H1 (cell line): ENCODE measurements at regions not wholly inside any gene's neighbourhood (a gene's known extent, or its start where the extent isn't known, plus 50 kb on each side); places are given as distances from the start of the nearest gene placed in this dataset.

Experiments used
- CTCF ChIA-PET: fragments of 300-600 bp; sonication (Branson Sonifier 250); formaldehyde crosslinking; loops from one replicate; lab custom pipeline; 2021; ENCODE audit not compliant: partially characterized antibody; lab: Charles Lee
- POLR2A ChIA-PET: fragments of 300-600 bp; sonication (Branson Sonifier 250); formaldehyde crosslinking; loops from one replicate; lab custom pipeline; 2021; ENCODE audit warnings: inconsistent platforms; ENCODE audit not compliant: partially characterized antibody; lab: Charles Lee
- DNase-seq, 2 experiments: peaks; one replicate each; pipeline versions ENCODE4 v3.0.0 to v3.0.0-alpha.2; 2010 to 2022; ENCODE audit warnings: low spot score in 2 of 2, low read depth in 1 of 2, mixed read lengths in 1 of 2
- FAIRE-seq: peaks from 2 replicates; lab custom pipeline; 2011; peaks lifted over from hg19 to GRCh38; lab: Jason Lieb, UNC
- H2AFZ ChIP-seq: 2 replicates; pipeline ENCODE4 v1.8.1; 2012; ENCODE audit warnings: low read length, inconsistent platforms
- H2AK5ac ChIP-seq: 2 replicates; pipeline ENCODE4 v1.6.1; 2013; ENCODE audit warnings: low read depth, low read length
- H2BK120ac ChIP-seq: replicated peaks from 2 replicates; pipeline ENCODE3; 2013; ENCODE audit warnings: low read depth, low read length, inconsistent platforms
- H2BK12ac ChIP-seq: 2 replicates; pipeline ENCODE4 v1.6.1; 2013; ENCODE audit warnings: low read depth, low read length
- H2BK15ac ChIP-seq: 2 replicates; pipeline ENCODE4 v1.6.1; 2013; ENCODE audit warnings: low read length
- H2BK20ac ChIP-seq: 2 replicates; pipeline ENCODE4 v1.6.1; 2013; ENCODE audit warnings: low read length
- H2BK5ac ChIP-seq: 2 replicates; pipeline ENCODE4 v1.6.1; 2013; ENCODE audit warnings: low read depth, low read length
- H3K14ac ChIP-seq: 2 replicates; pipeline ENCODE4 v1.6.1; 2013; ENCODE audit warnings: inconsistent platforms; ENCODE audit not compliant: insufficient read length
- H3K18ac ChIP-seq: 2 replicates; pipeline ENCODE4 v1.6.1; 2013; ENCODE audit warnings: low read length; ENCODE audit errors: extremely low read depth
- H3K23ac ChIP-seq: 2 replicates; pipeline ENCODE4 v1.6.1; 2013; ENCODE audit warnings: inconsistent platforms; ENCODE audit not compliant: insufficient read length
- H3K23me2 ChIP-seq: 2 replicates; pipeline ENCODE4 v1.6.1; 2013; ENCODE audit warnings: low read depth, low read length
- H3K27ac ChIP-seq: 2 replicates; pipeline ENCODE4 v1.6.1; 2011; ENCODE audit warnings: low read depth, low read length, inconsistent platforms
- H3K27me3 ChIP-seq, 4 experiments: replicated peaks in 1 of 4; 1 replicate in 1 of 4; 2 replicates in 3 of 4; pipeline versions ENCODE4 v1.6.1 to v1.8.1; 2011 to 2013; ENCODE audit warnings: low read length in 3 of 4, mild to moderate bottlenecking in 3 of 4, inconsistent platforms in 2 of 4, mixed read lengths in 2 of 4, moderate library complexity in 1 of 4; ENCODE audit not compliant: control insufficient read depth in 3 of 4, insufficient read depth in 3 of 4; ENCODE audit errors: extremely low read depth in 1 of 4
- H3K36me3 ChIP-seq, 4 experiments: 2 replicates each; pipeline versions ENCODE4 v1.6.1 to v1.8.1; 2011 to 2013; ENCODE audit warnings: mild to moderate bottlenecking in 4 of 4, low read length in 3 of 4, moderate library complexity in 2 of 4, control low read depth in 1 of 4, inconsistent platforms in 1 of 4; ENCODE audit not compliant: insufficient read depth in 4 of 4, control insufficient read depth in 2 of 4
- H3K4ac ChIP-seq: replicated peaks from 2 replicates; pipeline ENCODE3; 2013; ENCODE audit warnings: low read length, low read depth, mixed read lengths, inconsistent platforms; ENCODE audit not compliant: insufficient read length
- H3K4me1 ChIP-seq, 4 experiments: replicated peaks in 1 of 4; 1 replicate in 1 of 4; 2 replicates in 3 of 4; pipeline versions ENCODE4 v1.6.1 to v1.8.1; 2011 to 2013; ENCODE audit warnings: low read length in 3 of 4, inconsistent platforms in 2 of 4, mixed read lengths in 1 of 4; ENCODE audit not compliant: insufficient read depth in 4 of 4, control insufficient read depth in 3 of 4
- H3K4me2 ChIP-seq, 2 experiments: 2 replicates each; pipeline versions ENCODE4 v1.6.1 to v1.8.1; 2011 to 2013; ENCODE audit warnings: low read depth in 2 of 2, low read length in 2 of 2, control low read depth in 1 of 2, inconsistent platforms in 1 of 2, mild to moderate bottlenecking in 1 of 2; ENCODE audit not compliant: insufficient read depth in 1 of 2
- H3K4me3 ChIP-seq, 4 experiments: fragments of 200-600, 300-600 bp in 1 of 4; sonication (generic), shearing (Covaris generic), sonication (Bioruptor Twin) in 1 of 4; 2 replicates each; pipeline versions ENCODE4 v1.5.1 to v1.8.1; 2011 to 2016; ENCODE audit warnings: low read length in 4 of 4, low read depth in 3 of 4, control low read depth in 2 of 4, inconsistent platforms in 2 of 4, mild to moderate bottlenecking in 2 of 4, mixed read lengths in 1 of 4, moderate library complexity in 1 of 4; ENCODE audit not compliant: insufficient read depth in 2 of 4; ENCODE audit errors: extremely low read depth in 1 of 4
- H3K56ac ChIP-seq: replicated peaks from 2 replicates; pipeline ENCODE3; 2013; ENCODE audit warnings: low read depth, mild to moderate bottlenecking, mixed read lengths, low read length, inconsistent platforms; ENCODE audit not compliant: insufficient read length
- H3K79me1 ChIP-seq: 2 replicates; pipeline ENCODE4 v1.6.1; 2013; ENCODE audit warnings: low read depth, low read length, control low read depth
- H3K79me2 ChIP-seq, 2 experiments: 2 replicates each; pipeline versions ENCODE4 v1.6.1 to v1.8.1; 2012 to 2013; ENCODE audit warnings: low read length in 2 of 2, mild to moderate bottlenecking in 2 of 2, inconsistent platforms in 1 of 2; ENCODE audit not compliant: insufficient read depth in 2 of 2, control insufficient read depth in 1 of 2
- H3K9ac ChIP-seq, 4 experiments: replicated peaks in 1 of 4; 1 replicate in 1 of 4; 2 replicates in 3 of 4; pipeline versions ENCODE4 v1.6.1 to v1.8.1; 2011 to 2013; ENCODE audit warnings: low read depth in 3 of 4, low read length in 3 of 4, control low read depth in 2 of 4, mild to moderate bottlenecking in 2 of 4, moderate library complexity in 2 of 4, inconsistent platforms in 1 of 4; ENCODE audit errors: extremely low read depth in 1 of 4
- H3K9me3 ChIP-seq, 2 experiments: 2 replicates each; pipeline versions ENCODE4 v1.6.1 to v1.8.1; 2012 to 2013; ENCODE audit warnings: mild to moderate bottlenecking in 2 of 2, moderate library complexity in 2 of 2, control low read depth in 1 of 2, inconsistent platforms in 1 of 2, low read depth in 1 of 2, low read length in 1 of 2, mixed read lengths in 1 of 2; ENCODE audit not compliant: insufficient read depth in 2 of 2
- H4K20me1 ChIP-seq, 2 experiments: replicated peaks in 1 of 2; 2 replicates each; pipeline versions ENCODE3 to v1.8.1; 2011 to 2013; ENCODE audit warnings: inconsistent platforms in 2 of 2, low read length in 2 of 2, mild to moderate bottlenecking in 1 of 2; ENCODE audit not compliant: insufficient read depth in 2 of 2, control insufficient read depth in 1 of 2
- H4K5ac ChIP-seq: 2 replicates; pipeline ENCODE4 v1.6.1; 2013; ENCODE audit warnings: low read length, low read depth, mixed read lengths, inconsistent platforms; ENCODE audit not compliant: insufficient read length
- H4K8ac ChIP-seq: 2 replicates; pipeline ENCODE4 v1.8.0; 2013; ENCODE audit warnings: mild to moderate bottlenecking, moderate library complexity, low read length, inconsistent platforms; ENCODE audit not compliant: insufficient read depth; ENCODE audit errors: extremely low read depth
- H4K91ac ChIP-seq: replicated peaks from 2 replicates; pipeline ENCODE3; 2013; ENCODE audit warnings: low read length, mixed read lengths, inconsistent platforms; ENCODE audit not compliant: insufficient read length
- ATF3 ChIP-seq: IDR thresholded peaks from 2 replicates; pipeline ENCODE4 v1.6.1; 2011; ENCODE audit warnings: low read depth, mild to moderate bottlenecking, low read length; ENCODE audit not compliant: insufficient read depth
- CBX5 ChIP-seq: fragments of 300-800, 300-1000 bp; sonication (generic); IDR thresholded peaks from 2 replicates; pipeline ENCODE4 v1.7.1; 2016; ENCODE audit warnings: antibody characterized with exemption, low read length, low read depth
- CTBP2 ChIP-seq: IDR thresholded peaks from 2 replicates; pipeline ENCODE4 v1.7.0; 2011; ENCODE audit warnings: borderline replicate concordance, mild to moderate bottlenecking, moderate library complexity, mixed read lengths, low read length; ENCODE audit not compliant: insufficient read depth, insufficient read length
- EZH2 ChIP-seq: fragments of 200-600 bp; sonication (generic); IDR thresholded peaks from 2 replicates; pipeline ENCODE4 v1.7.1; 2012; ENCODE audit warnings: low read depth, mild to moderate bottlenecking, moderate library complexity, low read length, inconsistent platforms; ENCODE audit not compliant: severe bottlenecking
- FOSL1 ChIP-seq: IDR thresholded peaks from 2 replicates; pipeline ENCODE4 v1.6.1; 2011; ENCODE audit warnings: mild to moderate bottlenecking, low read depth, low read length, moderate library complexity; ENCODE audit not compliant: insufficient read depth
- JUN ChIP-seq: IDR thresholded peaks from 2 replicates; pipeline ENCODE4 v1.6.1; 2011; ENCODE audit warnings: low read depth, mild to moderate bottlenecking, improper control_type of control experiment, low read length
- KDM4A ChIP-seq: IDR thresholded peaks from one replicate; pipeline ENCODE4 v1.7.1; 2012; ENCODE audit warnings: low read depth, mild to moderate bottlenecking, moderate library complexity, low read length, inconsistent platforms; ENCODE audit not compliant: severe bottlenecking
- MAFK ChIP-seq: IDR thresholded peaks from 2 replicates; pipeline ENCODE4 v1.6.1; 2012; ENCODE audit warnings: low read depth, mild to moderate bottlenecking, improper control_type of control experiment, low read length
- MAX ChIP-seq: IDR thresholded peaks from 2 replicates; pipeline ENCODE4 v1.6.1; 2012; ENCODE audit warnings: inconsistent platforms
- POLR2AphosphoS5 ChIP-seq: IDR thresholded peaks from 2 replicates; pipeline ENCODE4 v1.6.1; 2011; ENCODE audit warnings: low read depth, low read length
- SAP30 ChIP-seq: fragments of 300-600 bp; sonication (generic); IDR thresholded peaks from 2 replicates; pipeline ENCODE4 v1.7.1; 2012; ENCODE audit warnings: low read length, moderate library complexity, mild to moderate bottlenecking, inconsistent platforms; ENCODE audit not compliant: insufficient read depth, insufficient replicate concordance
- SIRT6 ChIP-seq: IDR thresholded peaks from one replicate; pipeline ENCODE4 v1.7.1; 2012; ENCODE audit warnings: low read length, inconsistent platforms
- WGBS, 2 experiments: shearing (Covaris generic) in 1 of 2; methylation state at CpG; one replicate each; pipeline versions ENCODE4 v1.1.6 to v1.1.7; 2013 to 2015; ENCODE audit warnings: low lambda C conversion rate in 2 of 2, mixed read lengths in 2 of 2, inconsistent platforms in 1 of 2, low coverage in 1 of 2, missing lambda C conversion rate in 1 of 2; ENCODE audit not compliant: insufficient replicate concordance in 2 of 2, insufficient coverage in 1 of 2, insufficient read length in 1 of 2; ENCODE audit errors: extremely low coverage in 1 of 2, missing lambda C conversion rate in 1 of 2; 5-methylcytosine and 5-hydroxymethylcytosine counted together

- Histone ChIP-seq H4K8ac (no peak overlapping the region), H3K27ac (no peak overlapping the region), H3K36me3 (no peaks in the 10 kb centered on the region), H3K79me2 (no peaks in the 10 kb centered on the region), H2BK12ac (0 out of 2 replicates have a peak overlapping the region, but pooled peaks have one; percentile 31), H3K9me3 (no peaks in the 10 kb centered on the region), H4K91ac (no peak overlapping the region), H3K4me1 (peaks cover 0 to 6% (median 0%) of the 10 kb centered on the region in 4 experiments; a peak in 3 of 7 replicates), H3K9ac (no peak overlapping the region), H2AFZ (no peak overlapping the region), H2AK5ac (no peak overlapping the region), H4K20me1 (no peaks in the 10 kb centered on the region), H3K23me2 (no peaks in the 10 kb centered on the region), H3K14ac (no peak overlapping the region), H2BK20ac (no peak overlapping the region), H3K4ac (no peak overlapping the region), H2BK120ac (no peak overlapping the region), H3K79me1 (no peaks in the 10 kb centered on the region; the same call in 1 of the 2 replicates), H2BK5ac (no peak overlapping the region), H3K4me2 (no peak overlapping the region), H3K27me3 (no peaks in the 10 kb centered on the region), H3K4me3 (no peak overlapping the region), H2BK15ac (0 out of 2 replicates have a peak overlapping the region, but pooled peaks have one; percentile 61), H3K56ac (no peak overlapping the region), H3K23ac (no peak overlapping the region), H4K5ac (no peak overlapping the region), H3K18ac (no peak overlapping the region)
- WGBS, 2 experiments, result 97% methylated on average over 8 of the region's 8 CpGs; no CpG with 5 or more reads in 1 of the 2 experiments
- ChIA-PET CTCF (interaction anchor here (0.6 to 4.1 kb wide), 29 partner anchors 8 to 1348 kb away, joined by 3 to 35 read pairs (median 4); no protein-coding TSS in a partner anchor), POLR2A (no interaction called here)
- DNase-seq (no peak), FAIRE-seq (no peak)
- TF ChIP-seq CBX5, result no peak
- no peak for TF ChIP-seq FOSL1
- TF ChIP-seq MAX, result no peak
- no peak for TF ChIP-seq EZH2
- no peak for TF ChIP-seq MAFK
- no peak for TF ChIP-seq KDM4A
- no peak for TF ChIP-seq SIRT6
- TF ChIP-seq JUN, result no peak
- TF ChIP-seq SAP30, result no peak
- no peak for TF ChIP-seq ATF3
- TF ChIP-seq POLR2AphosphoS5, result no peak
- no peak for TF ChIP-seq CTBP2
Measured at GRCh38 chr14:66360366-66360926, 125.7 kb upstream of the CCDC196 start.
